ENCODE measurements at regions not wholly inside any gene's neighbourhood (a gene's known extent, or its start where the extent isn't known, plus 50 kb on each side); places are given as distances from the start of the nearest gene placed in this dataset.
"Not testable (repeated sequence)": the region's sequence is repeated elsewhere in the genome, so short reads cannot be mapped to it uniquely, and the experiment has no call there.

GRCh38 chr6:164693944-164694343, 615.5 kb downstream of the C6orf118 start:
- no peak overlapping the region for H3K4me3 Mint-ChIP-seq
- H3K9me3 ChIP-seq (ENCODE audit: control insufficient read depth, low read length, poor library complexity, severe bottlenecking): no peaks in the 10 kb centered on the region
- ATAC-seq: no peak
- H3K4me1 Mint-ChIP-seq: no peaks in the 10 kb centered on the region
- H3K27ac Mint-ChIP-seq: no peak overlapping the region
- no peaks in the 10 kb centered on the region for H3K27me3 Mint-ChIP-seq
- no peak for DNase-seq
- no peaks in the 10 kb centered on the region for H3K36me3 Mint-ChIP-seq (ENCODE audit: low read depth)

- Mint-ChIP-seq H3K4me3 (no peak overlapping the region), H3K27ac (no peak overlapping the region), H3K4me1 (no peaks in the 10 kb centered on the region), H3K27me3 (no peaks in the 10 kb centered on the region), H3K36me3 (ENCODE audit: low read depth) (no peaks in the 10 kb centered on the region)
- no peaks in the 10 kb centered on the region for H3K9me3 ChIP-seq (ENCODE audit: control insufficient read depth, low read length, poor library complexity, severe bottlenecking)
- no peak for ATAC-seq
- no peak for DNase-seq
These were observed 616.5 kb downstream of the C6orf118 start for GRCh38 chr6:164692772-164693510.

DNA sequence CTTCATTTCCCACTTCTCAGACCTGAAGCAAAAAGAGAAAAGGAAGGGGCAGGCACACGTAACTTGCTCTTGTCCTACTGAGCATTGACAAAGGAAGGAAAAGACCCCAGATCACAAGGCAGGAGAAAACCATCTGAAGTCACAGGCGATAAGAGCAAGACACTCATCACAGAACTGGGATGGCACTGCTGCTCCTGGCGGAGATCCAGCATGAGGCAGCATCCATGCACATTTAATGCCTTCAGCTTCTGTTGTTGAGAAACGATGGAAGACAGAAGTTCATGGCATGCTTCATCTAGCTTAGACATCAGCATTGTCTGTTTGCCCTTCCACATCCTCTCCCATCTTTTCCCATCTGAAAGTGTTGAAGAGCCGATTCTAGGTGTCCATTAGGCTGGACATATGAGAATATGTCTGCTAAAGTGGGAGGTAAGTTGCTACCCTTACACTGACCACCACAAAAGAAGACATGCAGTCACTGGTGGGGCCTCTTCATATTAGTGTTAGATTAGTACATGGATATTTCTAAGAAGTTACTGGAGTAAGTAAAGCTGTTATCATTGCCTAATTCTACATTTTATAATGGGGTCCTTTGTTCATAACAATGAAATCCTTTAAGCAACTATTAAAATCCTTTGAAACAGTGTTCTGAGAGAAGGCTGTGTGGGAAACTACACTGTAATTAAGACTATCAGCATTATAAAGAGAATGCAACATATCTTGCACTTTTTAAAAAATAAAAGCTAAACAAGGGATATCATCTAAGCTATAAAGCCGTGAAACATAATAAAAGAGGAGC, 618.5 kb downstream of the C6orf118 start:
- no peak for DNase-seq
- Mint-ChIP-seq H3K4me3 (no peak overlapping the region), H3K4me1 (no peaks in the 10 kb centered on the region), H3K27me3 (no peaks in the 10 kb centered on the region), H3K36me3 (ENCODE audit: low read depth) (no peaks in the 10 kb centered on the region), H3K27ac (no peak overlapping the region)
- ATAC-seq: no peak
- no peaks in the 10 kb centered on the region for H3K9me3 ChIP-seq (ENCODE audit: control insufficient read depth, low read length, poor library complexity, severe bottlenecking)

DNA sequence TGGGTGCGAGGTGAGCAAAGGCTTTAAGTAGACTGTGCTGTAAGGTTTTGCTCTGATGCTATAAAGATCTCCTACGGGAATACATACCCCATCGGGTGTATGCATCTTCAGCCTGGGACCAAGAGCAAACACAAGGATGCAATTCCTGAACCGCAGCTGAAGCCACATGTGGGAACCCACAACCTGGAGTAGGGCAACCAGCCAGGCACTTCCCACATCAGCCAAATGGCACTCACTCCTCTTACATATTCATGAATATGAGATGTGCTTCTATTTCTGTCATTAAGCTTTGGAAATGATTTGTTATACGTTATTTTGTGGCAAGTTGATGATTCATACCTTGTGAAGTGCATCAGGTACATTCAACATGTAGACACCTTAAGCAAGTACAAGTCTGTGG, 619.2 kb downstream of the C6orf118 start:
- no peaks in the 10 kb centered on the region for H3K27me3 Mint-ChIP-seq
- no peak overlapping the region for H3K4me3 Mint-ChIP-seq
- H3K36me3 Mint-ChIP-seq (ENCODE audit: low read depth): no peaks in the 10 kb centered on the region
- DNase-seq (no peak), ATAC-seq (no peak)
- H3K27ac Mint-ChIP-seq: no peak overlapping the region
- no peaks in the 10 kb centered on the region for H3K9me3 ChIP-seq (ENCODE audit: control insufficient read depth, low read length, poor library complexity, severe bottlenecking)
- no peaks in the 10 kb centered on the region for H3K4me1 Mint-ChIP-seq

DNA sequence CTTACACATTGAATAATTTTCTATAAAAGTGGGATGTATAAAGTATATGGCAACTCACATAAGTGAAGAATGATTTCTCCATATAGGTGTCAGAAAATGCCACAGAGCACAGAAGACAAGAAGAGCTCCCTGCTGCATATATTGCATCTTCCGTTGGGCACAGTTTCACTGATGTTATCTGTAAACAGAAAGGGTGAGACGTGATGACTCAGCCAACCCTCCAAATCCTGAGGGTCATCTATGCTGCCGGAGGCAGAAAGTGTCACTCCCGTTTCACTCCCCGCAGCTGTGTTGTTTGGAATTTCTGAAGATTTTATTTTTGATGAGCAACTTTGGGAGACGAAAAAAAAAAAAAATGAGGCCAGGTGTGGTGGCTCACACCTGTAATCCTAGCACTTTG, 644.1 kb downstream of the C6orf118 start:
- Mint-ChIP-seq H3K27me3 (no peaks in the 10 kb centered on the region), H3K36me3 (ENCODE audit: low read depth) (no peaks in the 10 kb centered on the region), H3K4me1 (no peaks in the 10 kb centered on the region), H3K4me3 (no peak overlapping the region), H3K27ac (no peak overlapping the region)
- H3K9me3 ChIP-seq (ENCODE audit: control insufficient read depth, low read length, poor library complexity, severe bottlenecking): no peaks in the 10 kb centered on the region
- DNase-seq: no peak
- ATAC-seq: no peak

GRCh38 chr6:164663634-164664033, 645.8 kb downstream of the C6orf118 start:
- Mint-ChIP-seq H3K4me1 (no peaks in the 10 kb centered on the region), H3K4me3 (no peak overlapping the region), H3K36me3 (ENCODE audit: low read depth) (no peaks in the 10 kb centered on the region), H3K27me3 (no peaks in the 10 kb centered on the region), H3K27ac (no peak overlapping the region)
- ATAC-seq (no peak), DNase-seq (no peak)
- no peaks in the 10 kb centered on the region for H3K9me3 ChIP-seq (ENCODE audit: control insufficient read depth, low read length, poor library complexity, severe bottlenecking)

DNA sequence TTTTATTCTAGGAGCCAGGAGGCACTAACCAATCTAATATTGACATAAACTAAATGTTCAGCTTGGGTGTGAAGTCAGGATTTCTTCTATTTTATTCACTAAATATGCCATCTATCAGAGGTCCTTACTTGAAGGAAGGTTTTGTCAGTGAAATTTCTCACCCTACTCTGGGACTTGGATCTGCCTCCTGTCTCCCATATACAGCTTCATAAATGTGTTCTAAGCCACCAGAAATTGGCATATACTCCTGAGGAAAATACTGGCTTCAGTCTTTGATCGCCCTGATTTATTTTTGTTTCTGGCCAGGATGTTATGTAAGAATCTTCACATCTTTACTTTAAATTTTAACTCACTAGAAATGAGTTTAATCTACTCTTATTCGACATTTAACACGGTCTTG, 647.7 kb downstream of the C6orf118 start:
- H3K36me3 Mint-ChIP-seq (ENCODE audit: low read depth): no peaks in the 10 kb centered on the region
- ATAC-seq: no peak
- H3K4me1 Mint-ChIP-seq: no peaks in the 10 kb centered on the region
- no peak overlapping the region for H3K4me3 Mint-ChIP-seq
- H3K27ac Mint-ChIP-seq: no peak overlapping the region
- H3K27me3 Mint-ChIP-seq: no peaks in the 10 kb centered on the region
- DNase-seq: no peak
- H3K9me3 ChIP-seq (ENCODE audit: control insufficient read depth, low read length, poor library complexity, severe bottlenecking): no peaks in the 10 kb centered on the region

DNA sequence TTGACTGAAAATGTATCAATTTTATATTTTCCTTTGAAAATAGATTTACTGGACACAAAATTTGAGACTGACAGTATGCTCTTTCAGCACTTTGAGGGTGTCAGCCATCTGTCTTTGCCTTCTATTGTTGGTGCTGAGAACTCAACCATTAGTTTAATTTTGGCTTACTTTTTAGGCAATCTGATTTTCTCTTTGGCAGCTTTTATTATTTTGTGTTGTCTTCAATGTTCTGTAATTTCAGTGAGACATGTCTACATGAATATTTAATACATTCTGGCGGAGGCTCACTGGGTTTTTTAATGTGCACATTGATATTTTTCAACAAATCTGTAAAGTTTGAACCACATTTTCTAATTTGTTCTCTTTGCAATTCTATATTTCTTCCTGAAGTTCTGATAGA, 648.6 kb downstream of the C6orf118 start:
- H3K4me1 Mint-ChIP-seq: no peaks in the 10 kb centered on the region
- DNase-seq: no peak
- no peaks in the 10 kb centered on the region for H3K36me3 Mint-ChIP-seq (ENCODE audit: low read depth)
- H3K27me3 Mint-ChIP-seq: no peaks in the 10 kb centered on the region
- H3K27ac Mint-ChIP-seq: no peak overlapping the region
- no peak for ATAC-seq
- H3K4me3 Mint-ChIP-seq: no peak overlapping the region
- H3K9me3 ChIP-seq (ENCODE audit: control insufficient read depth, low read length, poor library complexity, severe bottlenecking): no peaks in the 10 kb centered on the region

GRCh38 chr6:164640956-164641355, 668.4 kb downstream of the C6orf118 start:
- Mint-ChIP-seq H3K27ac (no peak overlapping the region), H3K27me3 (no peaks in the 10 kb centered on the region), H3K4me1 (no peaks in the 10 kb centered on the region), H3K36me3 (ENCODE audit: low read depth) (no peaks in the 10 kb centered on the region), H3K4me3 (no peak overlapping the region)
- no peak for DNase-seq
- H3K9me3 ChIP-seq (ENCODE audit: control insufficient read depth, low read length, poor library complexity, severe bottlenecking): no peaks in the 10 kb centered on the region
- no peak for ATAC-seq

GRCh38 chr6:164628302-164628931, 681.0 kb downstream of the C6orf118 start:
- Mint-ChIP-seq H3K4me3 (no peak overlapping the region), H3K36me3 (ENCODE audit: low read depth) (no peaks in the 10 kb centered on the region), H3K27me3 (no peaks in the 10 kb centered on the region), H3K27ac (no peak overlapping the region), H3K4me1 (no peaks in the 10 kb centered on the region)
- DNase-seq (no peak), ATAC-seq (no peak)
- H3K9me3 ChIP-seq (ENCODE audit: control insufficient read depth, low read length, poor library complexity, severe bottlenecking): no peaks in the 10 kb centered on the region

- Mint-ChIP-seq H3K4me1 (no peaks in the 10 kb centered on the region), H3K4me3 (no peak overlapping the region), H3K36me3 (ENCODE audit: low read depth) (no peaks in the 10 kb centered on the region), H3K27ac (no peak overlapping the region), H3K27me3 (no peaks in the 10 kb centered on the region)
- DNase-seq (no peak), ATAC-seq (no peak)
- H3K9me3 ChIP-seq (ENCODE audit: control insufficient read depth, low read length, poor library complexity, severe bottlenecking): no peaks in the 10 kb centered on the region
These were observed 692.4 kb downstream of the C6orf118 start for GRCh38 chr6:164616917-164617524.

DNA sequence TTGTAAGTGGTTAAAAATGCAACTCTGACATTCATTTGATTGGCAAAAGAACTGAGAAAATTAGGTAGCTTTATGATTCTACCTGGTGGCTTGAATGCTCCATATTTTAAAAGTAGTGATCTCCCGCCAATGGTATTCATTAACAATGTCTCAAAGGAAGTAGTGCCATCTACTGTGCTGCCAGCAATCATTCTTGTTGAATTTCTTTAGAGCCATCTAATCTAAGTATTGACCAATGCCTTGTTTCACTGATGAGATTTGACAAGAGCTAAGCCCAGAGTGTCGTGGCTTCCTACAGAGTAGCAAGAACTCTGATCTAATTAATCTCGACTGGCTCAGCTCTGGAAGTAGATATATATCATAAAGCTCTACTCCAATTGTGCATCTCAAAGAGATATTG, 696.7 kb downstream of the C6orf118 start:
- no peaks in the 10 kb centered on the region for H3K9me3 ChIP-seq (ENCODE audit: control insufficient read depth, low read length, poor library complexity, severe bottlenecking)
- Mint-ChIP-seq H3K4me3 (no peak overlapping the region), H3K27me3 (no peaks in the 10 kb centered on the region), H3K36me3 (ENCODE audit: low read depth) (no peaks in the 10 kb centered on the region), H3K27ac (no peak overlapping the region), H3K4me1 (no peaks in the 10 kb centered on the region)
- DNase-seq (no peak), ATAC-seq (no peak)

- H3K4me3 Mint-ChIP-seq; H3K27me3 Mint-ChIP-seq; H3K27ac Mint-ChIP-seq; ATAC-seq; H3K36me3 Mint-ChIP-seq (ENCODE audit: low read depth); DNase-seq; H3K9me3 ChIP-seq (ENCODE audit: control insufficient read depth, low read length, poor library complexity, severe bottlenecking); H3K4me1 Mint-ChIP-seq: not testable (repeated sequence)
These were observed 698.5 kb downstream of the C6orf118 start for GRCh38 chr6:164610859-164611258.
